ENCODE measurements at regions not wholly inside any gene's neighbourhood (a gene's known extent, or its start where the extent isn't known, plus 50 kb on each side); places are given as distances from the start of the nearest gene placed in this dataset.
"Not testable (repeated sequence)": the region's sequence is repeated elsewhere in the genome, so short reads cannot be mapped to it uniquely, and the experiment has no call there.

DNA sequence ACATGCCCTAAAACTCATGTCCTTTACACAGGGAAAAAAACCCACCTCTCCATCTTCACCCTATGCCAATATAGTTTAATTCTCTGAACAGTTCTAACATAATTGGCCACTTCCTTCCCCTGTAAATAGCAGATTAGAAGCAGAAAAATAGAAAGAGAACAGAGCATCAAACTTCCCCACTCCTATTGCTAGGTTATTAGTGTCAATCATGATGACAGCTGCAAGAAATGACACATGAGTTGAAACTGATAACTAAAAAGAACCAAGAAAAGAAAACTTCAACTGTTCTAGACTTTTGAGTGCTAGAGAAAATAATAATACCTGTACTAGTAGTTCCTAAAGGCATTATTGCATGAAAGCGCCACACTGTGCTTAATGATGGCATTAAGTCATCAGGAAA is 284.5 kb upstream of the TRPC5 start:
- no peak for DNase-seq

- no peak for DNase-seq
Measured at GRCh38 chrX:112359906-112360305, 277.3 kb upstream of the TRPC5 start.

DNA sequence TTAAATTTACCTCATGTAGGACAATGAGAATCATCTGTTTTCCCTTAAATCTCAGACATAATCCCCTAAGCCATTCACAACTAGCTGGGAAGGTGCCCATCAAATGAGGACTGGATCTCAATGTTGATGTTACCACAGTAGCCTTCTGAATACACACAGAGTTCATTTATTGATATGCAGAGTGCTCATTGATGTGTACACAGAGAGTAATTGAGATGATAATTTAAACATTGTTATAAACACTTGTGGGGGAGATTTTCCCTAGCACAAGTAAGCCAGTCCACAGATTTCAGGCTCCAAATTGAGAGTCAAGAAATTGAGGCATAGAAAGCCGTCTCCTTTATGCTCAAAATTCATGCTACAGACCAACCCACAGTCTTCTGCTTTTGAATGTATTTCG is 273.4 kb upstream of the TRPC5 start:
- DNase-seq, result no peak

DNA sequence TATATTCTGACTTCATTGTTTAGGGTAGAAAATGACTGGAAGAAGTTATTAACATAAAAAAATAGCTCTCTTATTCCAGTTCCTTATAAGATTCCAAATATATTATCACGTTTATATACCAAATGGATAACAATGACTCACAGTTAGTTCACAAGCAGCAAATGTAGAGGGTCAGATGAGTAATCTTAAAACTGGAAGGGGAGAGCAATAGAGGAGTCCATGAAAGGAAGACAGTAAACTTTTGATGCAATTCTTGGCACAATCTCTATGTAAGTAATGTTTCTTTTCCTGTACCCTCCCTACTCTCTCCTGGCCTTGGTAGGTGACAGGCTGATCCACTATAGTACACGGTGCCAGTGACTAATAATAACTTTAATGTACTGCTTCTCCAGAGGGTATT is 259.0 kb upstream of the TRPC5 start:
- DNase-seq, result no peak

DNA sequence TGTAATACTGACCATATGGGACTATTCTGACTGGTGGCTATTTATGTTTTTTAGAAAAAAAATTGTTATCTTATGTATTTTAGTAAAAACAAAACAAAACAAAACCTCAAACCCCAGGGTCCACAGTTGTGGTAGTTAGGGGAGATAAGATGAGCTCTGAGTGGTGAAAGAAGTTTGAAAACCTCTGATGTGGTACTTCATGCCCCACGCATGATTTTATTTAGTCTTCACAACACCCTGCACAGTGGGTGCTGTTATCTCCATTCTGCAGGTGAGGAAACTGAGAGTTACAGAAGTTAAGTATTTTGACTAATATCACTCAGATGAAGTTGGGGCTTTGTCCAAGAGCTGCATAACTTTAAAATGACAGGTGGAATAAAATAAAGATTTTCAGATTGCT is 230.6 kb upstream of the TRPC5 start:
- no peak for DNase-seq

DNA sequence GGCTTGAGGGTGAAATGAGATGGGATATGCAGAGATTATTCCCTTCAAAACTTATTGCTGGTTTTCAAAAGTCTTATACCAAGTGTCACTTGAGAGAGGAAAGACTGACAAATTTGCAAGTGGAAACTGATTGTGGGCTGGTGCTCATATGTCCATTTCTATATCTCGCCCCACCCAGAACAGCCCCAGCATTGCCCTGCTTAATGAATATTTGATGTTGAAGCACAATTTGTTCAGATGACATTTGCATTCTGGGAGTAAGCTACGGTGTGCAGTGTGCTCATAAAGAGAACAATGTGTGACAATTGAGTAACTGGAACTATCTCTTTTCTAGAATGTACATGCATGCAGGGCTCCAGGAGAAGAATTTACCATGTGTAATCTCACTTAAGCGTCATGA is 223.5 kb upstream of the TRPC5 start:
- DNase-seq, result no peak

- no peak for DNase-seq
Measured at GRCh38 chrX:112279940-112280339, 197.4 kb upstream of the TRPC5 start.

GRCh38 chrX:112270991-112271390 is 188.4 kb upstream of the TRPC5 start:
- no peak for DNase-seq

DNA sequence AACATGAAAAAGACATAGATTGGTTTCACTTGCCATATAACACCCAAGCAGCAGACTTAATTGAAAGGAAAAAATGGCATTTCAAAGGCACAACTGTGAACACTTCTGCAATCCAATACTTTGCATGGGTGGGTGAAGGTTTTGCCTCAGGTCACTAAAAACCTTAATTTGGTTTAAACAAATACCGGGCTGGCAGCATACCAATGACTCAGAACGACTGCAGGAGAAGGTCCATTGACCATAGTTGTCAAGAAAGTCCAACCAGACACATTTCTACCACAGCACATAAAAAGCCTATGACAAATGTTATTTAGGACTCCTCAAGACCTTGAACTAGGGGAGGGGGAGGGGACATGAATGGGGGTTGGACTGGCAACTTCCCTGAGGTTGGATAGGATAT is 183.6 kb upstream of the TRPC5 start:
- no peak for DNase-seq

- no peak for DNase-seq
Measured at GRCh38 chrX:112259375-112259774, 176.8 kb upstream of the TRPC5 start.

DNA sequence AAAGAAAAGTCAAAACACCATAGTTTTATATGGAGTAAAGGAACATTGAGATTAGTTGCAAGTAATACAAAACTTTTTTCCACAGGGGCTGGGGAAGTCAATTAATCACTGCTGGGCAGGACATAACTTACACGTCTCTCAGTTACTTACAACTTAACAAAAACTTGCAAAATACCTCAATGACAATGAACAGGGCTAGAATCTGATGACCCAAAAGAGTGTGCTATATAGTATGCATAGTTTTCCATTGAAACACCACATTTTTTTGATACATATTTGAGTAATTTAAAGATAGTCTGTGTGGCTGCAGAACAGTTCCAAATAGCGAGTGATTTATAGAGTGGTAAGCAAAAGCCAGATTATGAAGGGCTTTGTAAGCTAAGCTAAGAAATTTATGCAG is 172.3 kb upstream of the TRPC5 start:
- DNase-seq, result no peak

DNA sequence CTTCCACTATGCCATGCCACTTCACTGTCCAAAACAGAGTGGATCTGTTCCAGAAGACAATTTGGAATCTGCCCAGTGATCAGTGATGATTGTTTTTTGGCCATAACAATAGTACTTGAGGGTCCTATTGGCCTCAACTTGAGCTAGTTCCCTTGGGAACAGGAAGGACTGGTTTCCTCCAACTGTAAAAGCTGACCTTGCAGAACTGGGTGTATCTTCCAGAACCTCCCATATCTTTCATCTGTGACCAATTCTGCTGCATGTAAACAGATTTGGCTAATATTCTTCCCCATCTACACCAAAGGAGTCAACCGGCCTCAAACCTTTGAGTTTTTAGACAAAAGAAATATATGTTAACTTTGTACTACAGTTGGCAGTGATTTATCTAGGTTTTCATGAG is 165.1 kb upstream of the TRPC5 start:
- DNase-seq, result no peak

DNA sequence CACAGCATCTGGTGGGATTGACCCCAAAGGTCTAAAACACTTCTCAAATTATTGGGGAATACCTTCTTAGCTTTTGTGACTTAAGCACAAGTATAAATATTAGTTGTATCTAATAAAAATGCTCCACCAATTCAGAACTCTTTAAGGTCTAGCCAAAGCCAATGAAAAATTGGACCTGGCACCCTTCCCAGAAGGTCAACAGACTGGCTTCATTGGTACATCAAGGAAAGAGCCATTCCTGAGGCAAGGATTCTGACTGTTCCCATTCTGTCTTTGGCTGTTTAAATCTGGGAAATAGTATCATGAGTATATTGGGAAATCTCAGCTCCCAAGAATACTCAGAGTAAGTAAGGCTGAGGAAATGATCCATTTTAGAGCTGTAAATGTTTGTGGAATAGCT is 153.0 kb upstream of the TRPC5 start:
- DNase-seq, result no peak

GRCh38 chrX:112233164-112233563 is 150.6 kb upstream of the TRPC5 start:
- no peak for DNase-seq

DNA sequence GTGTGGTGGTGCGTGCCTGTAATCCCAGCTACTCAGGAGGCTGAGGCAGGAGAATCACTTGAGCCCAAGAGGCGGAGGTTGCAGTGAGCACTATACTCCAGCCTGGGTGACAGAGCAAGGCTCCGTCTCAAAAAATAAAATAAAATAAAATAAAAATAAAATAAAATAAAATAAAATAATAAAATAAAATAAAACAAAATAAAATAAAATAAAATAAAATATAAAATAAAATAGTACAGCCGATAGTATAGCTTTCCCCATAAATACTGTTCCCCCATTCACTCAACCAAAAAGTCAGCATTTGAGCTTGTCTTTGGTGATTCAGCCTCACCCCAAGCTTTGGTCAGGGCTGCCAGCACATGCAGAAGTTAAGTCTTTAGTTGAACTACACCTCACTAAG is 144.2 kb upstream of the TRPC5 start:
- DNase-seq, result not testable (repeated sequence)

- DNase-seq, result no peak
Measured at GRCh38 chrX:112223391-112223790, 140.8 kb upstream of the TRPC5 start.

GRCh38 chrX:112218388-112218787 is 135.8 kb upstream of the TRPC5 start:
- DNase-seq, result no peak

DNA sequence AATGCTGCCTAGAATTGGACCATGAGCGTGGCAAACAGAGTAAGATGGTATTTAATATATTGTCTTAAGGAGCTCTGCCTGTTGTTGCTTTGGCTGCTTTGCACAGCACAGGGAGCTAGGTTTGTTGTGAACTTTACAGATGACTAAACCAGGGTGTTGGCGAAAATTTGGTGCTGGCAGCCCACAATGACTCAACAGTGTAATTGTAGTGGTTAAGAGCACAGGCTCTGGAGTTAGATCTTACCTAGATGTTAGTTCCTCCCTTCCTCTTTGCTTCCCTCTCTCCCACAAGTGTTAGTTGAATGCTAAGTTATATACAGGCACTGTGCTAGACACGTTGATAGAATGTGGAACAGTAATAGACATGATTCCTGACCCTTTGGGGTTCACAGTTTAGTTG is 128.9 kb upstream of the TRPC5 start:
- DNase-seq, result no peak

DNA sequence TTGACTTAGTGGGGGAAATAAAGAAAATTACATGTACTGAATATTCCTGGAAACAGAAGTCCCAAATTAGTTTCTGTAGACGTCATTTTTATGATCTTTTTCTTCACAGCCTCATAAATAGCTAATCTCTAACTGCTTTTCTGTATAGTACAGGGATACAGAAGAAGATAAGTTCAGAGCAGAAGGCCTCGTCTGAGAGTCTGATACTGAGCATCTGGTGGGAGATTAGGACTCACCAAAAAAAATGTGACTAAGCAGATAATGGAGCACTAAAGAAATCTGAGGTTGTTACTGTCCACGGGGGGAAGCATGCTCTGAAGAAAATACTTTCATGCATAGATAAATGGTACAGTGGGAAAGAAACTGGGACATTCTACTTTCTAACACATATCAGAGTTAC is 115.3 kb upstream of the TRPC5 start:
- DNase-seq, result no peak

DNA sequence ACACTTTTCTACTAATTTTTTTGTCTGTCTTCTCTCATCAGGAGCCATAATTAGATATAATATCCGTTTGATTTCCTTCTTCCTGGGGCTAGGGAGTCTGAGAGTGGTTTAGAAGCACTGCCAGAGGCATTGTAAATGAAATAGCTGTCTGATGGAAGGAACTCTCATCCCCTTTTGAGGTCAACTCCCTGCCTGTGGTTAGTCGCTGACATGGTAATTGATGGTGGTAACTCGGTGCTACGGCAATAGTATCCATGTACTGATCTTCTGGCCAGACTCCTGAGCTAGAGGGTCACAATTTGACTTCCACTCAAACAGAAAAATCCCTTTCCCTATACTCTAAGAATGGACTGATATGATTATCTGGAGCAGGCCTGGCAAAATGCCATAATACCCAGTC is 108.1 kb upstream of the TRPC5 start:
- no peak for DNase-seq

DNA sequence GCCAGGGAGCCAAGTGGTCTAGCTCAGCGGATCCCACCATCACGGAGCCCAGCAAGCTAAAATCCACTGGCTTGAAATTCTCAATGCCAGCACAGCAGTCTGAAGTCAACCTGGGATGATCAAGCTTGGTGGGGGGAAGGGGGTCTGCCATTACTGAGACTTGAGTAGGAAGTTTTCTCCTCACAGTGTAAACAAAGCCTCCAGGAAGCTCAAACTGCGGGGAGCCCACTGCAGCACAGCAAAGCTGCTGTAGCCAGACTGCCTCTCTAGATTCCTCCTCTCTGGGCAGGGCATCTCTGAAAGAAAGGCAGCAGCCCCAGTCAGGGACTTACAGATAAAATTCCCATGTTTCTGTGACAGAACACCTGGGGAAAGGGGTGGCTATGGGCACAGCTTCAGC is 98.8 kb upstream of the TRPC5 start:
- DNase-seq, result not testable (repeated sequence)

- no peak for DNase-seq
Measured at GRCh38 chrX:112164420-112164819, 81.8 kb upstream of the TRPC5 start.

GRCh38 chrX:112163906-112164305 is 81.3 kb upstream of the TRPC5 start:
- no peak for DNase-seq

DNA sequence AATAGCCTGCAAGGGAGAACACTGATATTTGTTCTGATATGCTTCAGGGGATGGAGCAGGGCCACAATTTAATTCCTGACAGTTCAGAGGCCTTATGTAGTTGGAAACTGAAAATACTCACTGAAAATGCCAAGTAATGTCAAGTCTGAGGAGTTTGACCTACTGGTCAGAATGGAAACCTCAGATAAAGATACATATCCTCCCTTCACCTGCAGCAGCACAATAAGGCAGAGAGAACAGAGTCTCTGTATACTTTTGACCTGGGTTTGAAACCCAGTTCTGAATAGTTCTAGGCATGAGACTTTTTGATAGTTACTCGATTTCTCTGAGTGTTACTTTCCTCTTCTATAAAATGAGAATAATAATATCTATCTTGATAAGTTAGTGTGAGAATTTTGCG is 65.8 kb upstream of the TRPC5 start:
- DNase-seq, result no peak

- peak; percentile 25 for DNase-seq
Measured at GRCh38 chrX:112147206-112147605, 64.6 kb upstream of the TRPC5 start.

- DNase-seq, result no peak
Measured at GRCh38 chrX:112137276-112137675, 54.7 kb upstream of the TRPC5 start.
